ENCODE measurements at regions not wholly inside any gene's neighbourhood (a gene's known extent, or its start where the extent isn't known, plus 50 kb on each side); places are given as distances from the start of the nearest gene placed in this dataset.

- TF ChIP-seq, protein P1, sequence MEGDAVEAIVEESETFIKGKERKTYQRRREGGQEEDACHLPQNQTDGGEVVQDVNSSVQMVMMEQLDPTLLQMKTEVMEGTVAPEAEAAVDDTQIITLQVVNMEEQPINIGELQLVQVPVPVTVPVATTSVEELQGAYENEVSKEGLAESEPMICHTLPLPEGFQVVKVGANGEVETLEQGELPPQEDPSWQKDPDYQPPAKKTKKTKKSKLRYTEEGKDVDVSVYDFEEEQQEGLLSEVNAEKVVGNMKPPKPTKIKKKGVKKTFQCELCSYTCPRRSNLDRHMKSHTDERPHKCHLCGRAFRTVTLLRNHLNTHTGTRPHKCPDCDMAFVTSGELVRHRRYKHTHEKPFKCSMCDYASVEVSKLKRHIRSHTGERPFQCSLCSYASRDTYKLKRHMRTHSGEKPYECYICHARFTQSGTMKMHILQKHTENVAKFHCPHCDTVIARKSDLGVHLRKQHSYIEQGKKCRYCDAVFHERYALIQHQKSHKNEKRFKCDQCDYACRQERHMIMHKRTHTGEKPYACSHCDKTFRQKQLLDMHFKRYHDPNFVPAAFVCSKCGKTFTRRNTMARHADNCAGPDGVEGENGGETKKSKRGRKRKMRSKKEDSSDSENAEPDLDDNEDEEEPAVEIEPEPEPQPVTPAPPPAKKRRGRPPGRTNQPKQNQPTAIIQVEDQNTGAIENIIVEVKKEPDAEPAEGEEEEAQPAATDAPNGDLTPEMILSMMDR (IDR thresholded peaks at IDR 0.05): no peak
- ATAC-seq (ENCODE audit: low FRiP score) (no peak), DNase-seq (ENCODE audit: low spot score) (no peak)
Measured at GRCh38 chr1:110777228-110777627, 95.7 kb upstream of the CD53 start.

DNA sequence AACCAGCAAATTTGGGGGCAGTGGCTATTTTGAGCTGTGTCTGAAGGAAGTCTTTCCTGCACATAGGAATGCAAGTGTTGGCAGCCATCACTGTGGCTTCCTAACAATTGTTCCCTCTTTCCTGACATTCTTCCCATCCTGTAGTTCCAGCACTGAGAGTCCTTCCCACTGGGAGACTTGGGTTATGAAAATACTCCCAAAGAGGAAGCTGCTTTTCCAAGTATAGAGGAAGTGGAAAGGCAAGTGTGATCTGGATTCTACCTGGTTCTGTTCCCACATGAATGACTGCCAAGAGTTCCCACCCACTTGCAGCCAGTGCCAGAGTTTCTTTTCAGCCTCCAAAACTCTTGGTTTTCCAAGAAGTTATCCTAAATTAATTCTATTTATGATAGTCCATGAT, 98.5 kb upstream of the CD53 start:
- DNase-seq (ENCODE audit: low spot score) (no peak), ATAC-seq (ENCODE audit: low FRiP score) (no peak)
- TF ChIP-seq, protein P1 (IDR thresholded peaks at IDR 0.05): no peak

- TF ChIP-seq, protein P1 (IDR thresholded peaks at IDR 0.05): no peak
- no peak for ATAC-seq (ENCODE audit: low FRiP score)
Measured at GRCh38 chr1:110773813-110774212, 99.1 kb upstream of the KCNA3 start.

DNA sequence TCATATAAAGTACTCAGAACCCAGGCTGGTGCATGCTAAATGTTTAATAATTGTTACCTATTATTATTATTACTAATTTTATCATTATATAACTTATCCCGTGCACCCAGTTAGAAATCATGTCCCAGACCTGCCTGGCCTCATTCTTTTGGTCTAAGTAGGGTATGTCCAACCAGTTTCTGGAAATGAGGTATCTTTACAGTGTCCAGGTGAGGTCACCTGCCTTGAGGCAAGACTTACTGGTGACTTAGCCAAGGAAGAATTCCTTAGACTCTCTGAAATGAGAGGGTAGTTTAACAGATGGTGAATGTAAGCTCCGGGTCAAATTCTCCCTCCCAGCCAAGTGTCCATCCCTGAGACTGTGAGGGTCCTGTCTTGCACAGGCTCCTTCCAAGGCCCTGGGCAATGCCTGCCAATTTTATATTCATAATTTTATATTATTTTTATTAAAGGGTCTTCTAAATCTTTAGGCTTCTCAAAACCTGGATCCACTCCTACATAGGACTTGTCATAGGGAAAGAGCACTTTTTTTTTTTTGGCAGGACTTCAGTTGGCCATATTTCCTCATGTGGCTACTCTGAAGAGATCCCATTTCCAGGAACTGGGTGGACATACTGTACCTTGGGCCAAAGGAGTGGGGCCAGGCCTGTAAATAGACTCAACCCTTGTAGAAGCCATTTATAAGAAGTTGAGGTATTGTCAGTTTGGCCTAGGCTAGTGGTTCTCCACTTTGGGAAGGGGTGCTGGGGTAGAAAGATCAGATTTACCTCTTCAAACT, 96.7 kb upstream of the KCNA3 start:
- TF ChIP-seq, protein P1 (IDR thresholded peaks at IDR 0.05): no peak
- ATAC-seq (ENCODE audit: low FRiP score) (no peak), DNase-seq (ENCODE audit: low spot score) (no peak)

More at GRCh38 chr1:110773813-110774212, 99.1 kb upstream of the KCNA3 start:
- no peak for DNase-seq (ENCODE audit: low spot score)

DNA sequence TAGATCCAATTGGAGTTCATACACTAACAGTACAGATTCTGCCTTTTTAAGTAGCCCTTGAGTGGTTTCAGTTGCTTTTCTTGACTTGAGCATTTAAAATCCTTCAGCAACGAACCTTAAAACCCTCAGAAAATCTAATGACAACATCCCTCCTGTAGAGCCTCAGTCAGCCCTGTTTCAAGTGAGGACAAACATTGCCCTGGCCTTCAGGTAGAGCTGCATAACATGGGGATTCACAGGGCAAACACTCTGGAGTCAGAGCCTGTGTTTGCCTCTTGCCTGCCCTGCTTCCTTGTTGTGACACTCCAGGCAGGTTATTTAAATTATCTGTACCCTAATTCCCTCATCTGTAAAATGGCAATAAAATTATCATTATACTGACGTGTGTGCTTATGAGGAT, 96.1 kb upstream of the KCNA3 start:
- TF ChIP-seq, protein P1 (IDR thresholded peaks at IDR 0.05): no peak
- ATAC-seq (ENCODE audit: low FRiP score) (no peak), DNase-seq (ENCODE audit: low spot score) (no peak)

DNA sequence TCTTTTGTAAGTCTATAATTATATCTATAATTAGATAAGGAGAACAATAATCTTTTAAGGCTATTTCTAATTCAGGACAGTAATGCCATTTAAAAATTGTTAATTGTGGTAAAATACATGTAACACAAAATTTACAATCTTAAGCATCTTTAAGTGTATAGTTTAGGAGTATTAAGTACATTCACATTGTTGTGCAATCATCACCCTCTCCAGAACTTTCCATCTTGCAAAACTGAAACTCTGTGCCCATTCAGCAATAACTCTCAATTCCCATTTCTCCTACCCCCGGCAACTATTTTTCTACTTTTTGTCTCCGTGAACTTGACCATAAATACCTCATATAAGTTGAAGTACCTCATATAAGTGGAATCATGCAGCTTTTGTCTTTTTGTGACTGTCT, 93.9 kb upstream of the KCNA3 start:
- DNase-seq (ENCODE audit: low spot score) (no peak), ATAC-seq (ENCODE audit: low FRiP score) (no peak)
- TF ChIP-seq, protein P1 (IDR thresholded peaks at IDR 0.05): no peak

DNA sequence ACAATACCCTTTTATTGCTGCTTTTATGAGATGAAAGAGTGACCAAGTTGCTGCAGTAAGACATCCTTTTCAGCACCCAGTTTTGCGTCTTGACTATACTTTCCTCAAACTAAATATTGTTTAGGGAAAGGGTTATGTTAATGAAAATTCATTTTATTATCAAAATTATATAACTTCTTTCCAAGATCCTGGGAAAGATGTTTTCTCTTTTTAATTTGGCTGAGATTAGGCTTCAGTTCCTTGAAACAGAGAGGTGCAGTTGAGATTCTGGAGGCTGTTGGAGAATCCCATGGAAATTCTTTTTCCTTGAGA, 91.6 kb upstream of the KCNA3 start:
- DNase-seq (ENCODE audit: low spot score) (no peak), ATAC-seq (ENCODE audit: low FRiP score) (no peak)
- TF ChIP-seq, protein P1 (IDR thresholded peaks at IDR 0.05): no peak

Data from omental fat pad (tissue), 3 donors.